ENCODE measurements at regions not wholly inside any gene's neighbourhood (a gene's known extent, or its start where the extent isn't known, plus 50 kb on each side); places are given as distances from the start of the nearest gene placed in this dataset.

DNA sequence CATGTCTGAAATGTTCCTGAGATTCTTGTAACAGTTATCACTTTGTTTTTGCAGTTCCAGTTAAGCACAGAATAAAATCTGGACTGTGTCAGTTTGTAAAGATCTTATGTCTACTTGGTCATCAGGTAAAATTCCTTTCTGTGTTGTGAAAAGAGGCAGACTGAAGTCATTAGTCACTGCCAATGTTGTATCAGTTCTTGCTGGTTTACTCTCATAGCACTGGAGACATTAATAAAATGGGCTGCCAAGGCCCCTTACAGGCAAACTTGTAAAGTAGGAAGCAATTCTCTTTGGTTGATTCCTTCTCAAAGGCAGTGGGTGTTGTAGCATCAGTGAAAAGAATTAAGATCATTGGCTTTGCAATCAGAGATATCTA is 61.4 kb upstream of the ST6GALNAC3 start:
- Mint-ChIP-seq H3K36me3 (ENCODE audit: low read depth, unreplicated experiment) (no peaks in the 10 kb centered on the region), H3K27me3 (ENCODE audit: unreplicated experiment) (no peaks in the 10 kb centered on the region), H3K4me3 (ENCODE audit: unreplicated experiment) (no peak overlapping the region), H3K4me1 (ENCODE audit: unreplicated experiment) (no peaks in the 10 kb centered on the region), H3K27ac (ENCODE audit: unreplicated experiment) (no peak overlapping the region), H3K9me3 (ENCODE audit: unreplicated experiment) (no peaks in the 10 kb centered on the region)
- no peak for DNase-seq (ENCODE audit: low spot score)
- TF ChIP-seq, protein P1, sequence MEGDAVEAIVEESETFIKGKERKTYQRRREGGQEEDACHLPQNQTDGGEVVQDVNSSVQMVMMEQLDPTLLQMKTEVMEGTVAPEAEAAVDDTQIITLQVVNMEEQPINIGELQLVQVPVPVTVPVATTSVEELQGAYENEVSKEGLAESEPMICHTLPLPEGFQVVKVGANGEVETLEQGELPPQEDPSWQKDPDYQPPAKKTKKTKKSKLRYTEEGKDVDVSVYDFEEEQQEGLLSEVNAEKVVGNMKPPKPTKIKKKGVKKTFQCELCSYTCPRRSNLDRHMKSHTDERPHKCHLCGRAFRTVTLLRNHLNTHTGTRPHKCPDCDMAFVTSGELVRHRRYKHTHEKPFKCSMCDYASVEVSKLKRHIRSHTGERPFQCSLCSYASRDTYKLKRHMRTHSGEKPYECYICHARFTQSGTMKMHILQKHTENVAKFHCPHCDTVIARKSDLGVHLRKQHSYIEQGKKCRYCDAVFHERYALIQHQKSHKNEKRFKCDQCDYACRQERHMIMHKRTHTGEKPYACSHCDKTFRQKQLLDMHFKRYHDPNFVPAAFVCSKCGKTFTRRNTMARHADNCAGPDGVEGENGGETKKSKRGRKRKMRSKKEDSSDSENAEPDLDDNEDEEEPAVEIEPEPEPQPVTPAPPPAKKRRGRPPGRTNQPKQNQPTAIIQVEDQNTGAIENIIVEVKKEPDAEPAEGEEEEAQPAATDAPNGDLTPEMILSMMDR (IDR thresholded peaks at IDR 0.05; ENCODE audit: unreplicated experiment): no peak

DNA sequence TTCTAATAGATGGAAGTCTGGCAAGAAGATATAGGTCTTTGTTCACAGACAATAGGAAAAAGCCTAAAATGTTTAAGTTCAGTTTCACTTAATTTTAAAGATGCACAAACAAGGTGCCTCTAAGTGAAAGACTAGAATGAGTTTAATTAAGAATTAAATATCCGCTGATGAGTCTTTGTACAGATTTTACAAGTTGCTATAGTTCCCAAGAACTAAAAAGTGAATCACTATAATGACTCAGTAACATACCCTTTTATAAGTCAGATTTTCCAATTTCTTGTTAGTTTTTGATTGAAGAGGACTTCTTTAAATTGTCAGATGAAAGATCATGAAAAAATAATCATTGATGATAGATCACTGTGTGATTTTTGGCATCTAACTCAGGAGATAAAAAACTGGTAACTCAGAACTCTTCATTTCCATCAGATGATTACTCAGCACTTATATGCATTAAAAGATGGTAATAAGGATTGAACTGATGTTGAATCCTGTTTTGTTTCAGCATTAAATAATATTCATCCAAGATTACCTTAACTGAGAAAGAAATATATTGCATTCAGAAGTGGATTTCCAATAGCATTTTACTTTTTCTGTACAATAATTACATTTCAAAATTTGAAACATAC is 59.0 kb upstream of the ST6GALNAC3 start:
- Mint-ChIP-seq H3K27ac (ENCODE audit: unreplicated experiment) (no peak overlapping the region), H3K9me3 (ENCODE audit: unreplicated experiment) (no peaks in the 10 kb centered on the region), H3K4me3 (ENCODE audit: unreplicated experiment) (no peak overlapping the region), H3K36me3 (ENCODE audit: low read depth, unreplicated experiment) (no peaks in the 10 kb centered on the region), H3K4me1 (ENCODE audit: unreplicated experiment) (no peaks in the 10 kb centered on the region), H3K27me3 (ENCODE audit: unreplicated experiment) (no peaks in the 10 kb centered on the region)
- no peak for DNase-seq (ENCODE audit: low spot score)
- TF ChIP-seq, protein P1 (IDR thresholded peaks at IDR 0.05; ENCODE audit: unreplicated experiment): no peak

DNA sequence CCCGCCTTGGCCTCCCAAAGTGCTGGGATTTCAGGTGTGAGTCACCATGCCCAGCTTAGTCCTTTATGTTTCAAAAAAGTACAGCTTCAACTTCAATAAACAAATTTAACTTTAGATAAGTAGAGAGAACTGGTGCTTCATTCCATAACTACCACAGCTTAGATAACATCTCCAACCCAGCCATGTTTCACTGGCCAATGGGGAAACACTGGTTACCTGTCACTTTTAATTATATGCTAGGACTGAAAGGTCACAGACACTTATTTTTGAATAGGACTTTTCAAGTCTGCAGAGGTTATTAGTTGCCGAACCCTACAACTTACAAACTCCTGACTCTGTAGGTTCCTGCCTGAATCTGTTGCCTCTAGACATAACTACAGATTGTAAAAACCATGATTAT is 56.5 kb upstream of the ST6GALNAC3 start:
- Mint-ChIP-seq H3K27ac (ENCODE audit: unreplicated experiment) (no peak overlapping the region), H3K27me3 (ENCODE audit: unreplicated experiment) (no peaks in the 10 kb centered on the region), H3K4me1 (ENCODE audit: unreplicated experiment) (no peaks in the 10 kb centered on the region), H3K4me3 (ENCODE audit: unreplicated experiment) (no peak overlapping the region), H3K9me3 (ENCODE audit: unreplicated experiment) (no peaks in the 10 kb centered on the region), H3K36me3 (ENCODE audit: low read depth, unreplicated experiment) (no peaks in the 10 kb centered on the region)
- TF ChIP-seq, protein P1 (IDR thresholded peaks at IDR 0.05; ENCODE audit: unreplicated experiment): no peak
- DNase-seq (ENCODE audit: low spot score): no peak

DNA sequence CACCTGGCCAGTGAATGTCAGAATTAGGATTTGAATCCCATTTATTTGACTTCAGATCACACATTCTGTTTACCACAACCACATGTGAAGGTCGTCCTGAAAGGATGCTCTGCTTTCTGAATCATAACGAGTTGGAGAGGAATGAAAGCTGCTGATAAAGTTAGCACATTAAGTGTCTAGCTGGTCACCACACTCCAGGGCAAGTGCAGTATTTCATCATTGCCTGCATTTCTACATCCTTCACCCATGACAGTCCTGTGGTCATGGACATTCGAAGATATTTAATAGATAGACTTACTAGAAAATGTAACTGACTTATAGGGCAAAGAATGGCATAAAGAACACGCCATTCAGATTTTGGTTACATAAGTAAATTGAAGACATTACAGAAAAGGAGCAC is 52.7 kb upstream of the ST6GALNAC3 start:
- Mint-ChIP-seq H3K9me3 (ENCODE audit: unreplicated experiment) (no peaks in the 10 kb centered on the region), H3K27me3 (ENCODE audit: unreplicated experiment) (no peaks in the 10 kb centered on the region), H3K4me3 (ENCODE audit: unreplicated experiment) (no peak overlapping the region), H3K36me3 (ENCODE audit: low read depth, unreplicated experiment) (no peaks in the 10 kb centered on the region), H3K27ac (ENCODE audit: unreplicated experiment) (no peak overlapping the region), H3K4me1 (ENCODE audit: unreplicated experiment) (no peaks in the 10 kb centered on the region)
- no peak for DNase-seq (ENCODE audit: low spot score)
- TF ChIP-seq, protein P1 (IDR thresholded peaks at IDR 0.05; ENCODE audit: unreplicated experiment): no peak

DNA sequence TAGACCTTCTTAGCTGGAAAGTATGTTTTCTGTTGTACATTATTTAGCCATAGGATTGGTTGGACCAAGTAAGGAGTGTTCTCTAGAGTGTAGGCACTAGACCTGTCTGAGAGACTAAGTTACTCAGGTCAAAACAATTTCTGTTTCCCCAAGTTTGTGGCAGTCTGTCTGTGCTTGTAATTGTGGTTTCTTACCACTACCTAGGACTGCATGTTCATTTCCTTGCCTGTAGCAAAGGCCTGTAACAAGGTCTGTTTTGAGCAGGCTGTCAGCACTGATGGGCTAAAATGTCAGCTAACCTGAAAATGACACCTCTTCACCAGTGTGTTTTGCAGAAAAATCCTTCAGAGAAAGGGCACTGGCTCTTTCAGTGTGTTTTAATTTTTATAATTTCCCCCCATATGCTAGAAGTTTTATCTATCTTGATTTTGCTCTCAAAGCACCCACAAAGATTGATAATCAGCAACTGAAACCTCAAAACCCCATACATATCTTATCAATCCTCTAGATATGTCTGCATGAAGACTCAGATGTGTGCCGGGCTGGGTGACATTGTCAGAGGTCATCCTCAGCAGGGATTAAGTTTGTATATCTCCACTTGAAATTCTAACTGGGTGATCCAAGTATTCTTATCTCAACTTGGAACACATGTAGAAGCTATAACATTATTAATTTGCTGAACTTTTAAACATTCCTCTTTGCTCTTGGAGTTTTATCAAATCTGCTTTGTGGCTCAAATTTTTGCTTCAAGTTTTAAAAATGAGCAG is 50.7 kb upstream of the ST6GALNAC3 start:
- H3K27me3 Mint-ChIP-seq (ENCODE audit: unreplicated experiment): no peaks in the 10 kb centered on the region
- no peaks in the 10 kb centered on the region for H3K9me3 Mint-ChIP-seq (ENCODE audit: unreplicated experiment)
- H3K4me3 Mint-ChIP-seq (ENCODE audit: unreplicated experiment): no peak overlapping the region
- H3K27ac Mint-ChIP-seq (ENCODE audit: unreplicated experiment): no peak overlapping the region
- TF ChIP-seq, protein P1 (IDR thresholded peaks at IDR 0.05; ENCODE audit: unreplicated experiment): no peak
- H3K4me1 Mint-ChIP-seq (ENCODE audit: unreplicated experiment): no peaks in the 10 kb centered on the region
- DNase-seq (ENCODE audit: low spot score): no peak
- no peaks in the 10 kb centered on the region for H3K36me3 Mint-ChIP-seq (ENCODE audit: low read depth, unreplicated experiment)
